ENCODE measurements at regions not wholly inside any gene's neighbourhood (a gene's known extent, or its start where the extent isn't known, plus 50 kb on each side); places are given as distances from the start of the nearest gene placed in this dataset.
A peak's percentile ranks its signal among the peaks of the same experiment; 100 is the strongest.

- in situ Hi-C loops (cut with HindIII; ENCODE audit: low pct_ligation_motif_present, low sequenced_read_pairs): no loop called here
Observed at GRCh38 chr21:27493542-27493941, 526.7 kb upstream of the ADAMTS5 start.

GRCh38 chr21:27487676-27488075 lies 520.8 kb upstream of the ADAMTS5 start:
- Histone ChIP-seq H3K27ac (no peak overlapping the region), H3K4me3 (ENCODE audit: low read depth, low read length) (no peak overlapping the region), H3K27me3 (replicated peaks) (no peaks in the 10 kb centered on the region), H3K36me3 (replicated peaks) (no peaks in the 10 kb centered on the region)
- no peak for DNase-seq
- no peak for TF ChIP-seq CTCF (IDR thresholded peaks at IDR 0.05; ENCODE audit: low read depth, low read length, missing control alignments)
- in situ Hi-C loops (cut with HindIII; ENCODE audit: low pct_ligation_motif_present, low sequenced_read_pairs): no loop called here

More at GRCh38 chr21:27493542-27493941, 526.7 kb upstream of the ADAMTS5 start:
- no peak overlapping the region for H3K4me3 ChIP-seq (ENCODE audit: low read depth, low read length)
- DNase-seq: no peak
- no peak for TF ChIP-seq CTCF (IDR thresholded peaks at IDR 0.05; ENCODE audit: low read depth, low read length, missing control alignments)
- no peak overlapping the region for H3K27ac ChIP-seq
- H3K27me3 ChIP-seq (replicated peaks): no peaks in the 10 kb centered on the region
- no peaks in the 10 kb centered on the region for H3K36me3 ChIP-seq (replicated peaks)

- Histone ChIP-seq H3K36me3 (replicated peaks) (no peaks in the 10 kb centered on the region), H3K27me3 (replicated peaks) (no peaks in the 10 kb centered on the region), H3K4me3 (ENCODE audit: low read depth, low read length) (no peak overlapping the region), H3K27ac (no peak overlapping the region)
- in situ Hi-C loops (cut with HindIII; ENCODE audit: low pct_ligation_motif_present, low sequenced_read_pairs): no loop called here
- TF ChIP-seq CTCF (IDR thresholded peaks at IDR 0.05; ENCODE audit: low read depth, low read length, missing control alignments): no peak
- DNase-seq: peak; percentile 28
Observed at GRCh38 chr21:27480841-27481261, 514.0 kb upstream of the ADAMTS5 start.

- no peaks in the 10 kb centered on the region for H3K36me3 ChIP-seq (replicated peaks)
- DNase-seq: no peak
- H3K4me3 ChIP-seq (ENCODE audit: low read depth, low read length): no peak overlapping the region
- no peak for TF ChIP-seq CTCF (IDR thresholded peaks at IDR 0.05; ENCODE audit: low read depth, low read length, missing control alignments)
- in situ Hi-C loops (cut with HindIII; ENCODE audit: low pct_ligation_motif_present, low sequenced_read_pairs): no loop called here
- H3K27me3 ChIP-seq (replicated peaks): no peaks in the 10 kb centered on the region
- H3K27ac ChIP-seq: no peak overlapping the region
Observed at GRCh38 chr21:27477296-27477695, 510.4 kb upstream of the ADAMTS5 start.

- peak; percentile 56 for TF ChIP-seq CTCF (IDR thresholded peaks at IDR 0.05; ENCODE audit: low read depth, low read length, missing control alignments)
- in situ Hi-C loops (cut with HindIII; ENCODE audit: low pct_ligation_motif_present, low sequenced_read_pairs): no loop called here
- no peak overlapping the region for H3K4me3 ChIP-seq (ENCODE audit: low read depth, low read length)
- peak; percentile 28 for DNase-seq
- H3K27ac ChIP-seq: no peak overlapping the region
- H3K36me3 ChIP-seq (replicated peaks): no peaks in the 10 kb centered on the region
- H3K27me3 ChIP-seq (replicated peaks): no peaks in the 10 kb centered on the region
Observed at GRCh38 chr21:27476696-27477095, 509.8 kb upstream of the ADAMTS5 start.

- TF ChIP-seq CTCF (IDR thresholded peaks at IDR 0.05; ENCODE audit: low read depth, low read length, missing control alignments): no peak
- in situ Hi-C loops (cut with HindIII; ENCODE audit: low pct_ligation_motif_present, low sequenced_read_pairs): no loop called here
- H3K4me3 ChIP-seq (ENCODE audit: low read depth, low read length): no peak overlapping the region
- H3K27ac ChIP-seq: no peak overlapping the region
- no peak for DNase-seq
- H3K36me3 ChIP-seq (replicated peaks): no peaks in the 10 kb centered on the region
- H3K27me3 ChIP-seq (replicated peaks): no peaks in the 10 kb centered on the region
Observed at GRCh38 chr21:27475363-27475955, 508.6 kb upstream of the ADAMTS5 start.

All from brain microvascular endothelial cell (primary cell).